HG03025 (cell line): ENCODE measurements at regions not wholly inside any gene's neighbourhood (a gene's known extent, or its start where the extent isn't known, plus 50 kb on each side); places are given as distances from the start of the nearest gene placed in this dataset.

Source experiments
- ATAC-seq: cut with Tn5 transposase; IDR thresholded peaks from one replicate; pipeline ENCODE4 v1.9.1; 2021; ENCODE audit warnings: mild to moderate bottlenecking, moderate library complexity; ENCODE audit not compliant: unreplicated experiment, low FRiP score

- ATAC-seq, result no peak
These were observed 863.3 kb downstream of the BCL11B start for GRCh38 chr14:98408713-98409112.

- ATAC-seq, result no peak
These were observed 860.8 kb downstream of the BCL11B start for GRCh38 chr14:98411154-98411553.

- no peak for ATAC-seq
These were observed 859.6 kb downstream of the BCL11B start for GRCh38 chr14:98412431-98412830.

GRCh38 chr14:98415766-98416165, 856.2 kb downstream of the BCL11B start:
- ATAC-seq, result no peak

- ATAC-seq, result no peak
These were observed 855.0 kb downstream of the BCL11B start for GRCh38 chr14:98417001-98417400.

GRCh38 chr14:98428483-98428994, 843.5 kb downstream of the BCL11B start:
- no peak for ATAC-seq

- ATAC-seq, result no peak
These were observed 838.6 kb downstream of the BCL11B start for GRCh38 chr14:98433436-98433835.

GRCh38 chr14:98437113-98437512, 834.9 kb downstream of the BCL11B start:
- ATAC-seq, result no peak

- no peak for ATAC-seq
These were observed 827.9 kb downstream of the BCL11B start for GRCh38 chr14:98444077-98444476.

GRCh38 chr14:98445718-98446117, 826.3 kb downstream of the BCL11B start:
- no peak for ATAC-seq

- ATAC-seq, result no peak
These were observed 825.5 kb downstream of the BCL11B start for GRCh38 chr14:98446508-98446907.

GRCh38 chr14:98456231-98456630, 815.8 kb downstream of the BCL11B start:
- ATAC-seq, result no peak

GRCh38 chr14:98458702-98459101, 813.3 kb downstream of the BCL11B start:
- ATAC-seq, result no peak

GRCh38 chr14:98462908-98463307, 809.1 kb downstream of the BCL11B start:
- ATAC-seq, result no peak

- no peak for ATAC-seq
These were observed 805.2 kb downstream of the BCL11B start for GRCh38 chr14:98466807-98467206.

GRCh38 chr14:98470663-98471062, 801.3 kb downstream of the BCL11B start:
- ATAC-seq, result no peak

- ATAC-seq, result no peak
These were observed 797.1 kb downstream of the BCL11B start for GRCh38 chr14:98474900-98475299.

GRCh38 chr14:98477935-98478334, 794.1 kb downstream of the BCL11B start:
- no peak for ATAC-seq

GRCh38 chr14:98489115-98489514, 782.9 kb downstream of the BCL11B start:
- ATAC-seq, result no peak

GRCh38 chr14:98494582-98494981, 777.4 kb downstream of the BCL11B start:
- no peak for ATAC-seq

- no peak for ATAC-seq
These were observed 773.7 kb downstream of the BCL11B start for GRCh38 chr14:98498019-98498885.

- ATAC-seq, result no peak
These were observed 770.7 kb downstream of the BCL11B start for GRCh38 chr14:98501335-98501734.
